ENCODE measurements at regions not wholly inside any gene's neighbourhood (a gene's known extent, or its start where the extent isn't known, plus 50 kb on each side); places are given as distances from the start of the nearest gene placed in this dataset.

DNA sequence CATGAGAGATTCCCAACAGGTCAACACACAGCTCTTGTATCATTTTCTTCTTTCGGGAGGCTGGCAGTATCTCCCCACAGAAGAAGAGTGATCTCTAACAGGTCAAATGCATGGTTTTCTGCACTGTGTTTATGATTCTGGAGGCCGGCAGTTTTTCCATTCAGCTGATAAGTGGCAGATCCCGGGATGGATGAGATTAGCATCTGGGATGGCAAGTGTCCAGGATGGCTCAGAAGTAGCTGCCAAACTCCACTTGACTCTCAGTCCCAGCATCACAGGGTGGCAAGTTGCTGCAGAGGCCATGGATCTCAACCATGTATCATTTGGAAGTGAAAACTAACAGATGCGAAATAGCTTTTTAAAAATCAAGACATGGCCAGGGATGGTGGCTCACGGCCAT lies 97.8 kb upstream of the SLC44A1 start:
- DNase-seq (ENCODE audit: low read depth, low spot score) = no peak

DNA sequence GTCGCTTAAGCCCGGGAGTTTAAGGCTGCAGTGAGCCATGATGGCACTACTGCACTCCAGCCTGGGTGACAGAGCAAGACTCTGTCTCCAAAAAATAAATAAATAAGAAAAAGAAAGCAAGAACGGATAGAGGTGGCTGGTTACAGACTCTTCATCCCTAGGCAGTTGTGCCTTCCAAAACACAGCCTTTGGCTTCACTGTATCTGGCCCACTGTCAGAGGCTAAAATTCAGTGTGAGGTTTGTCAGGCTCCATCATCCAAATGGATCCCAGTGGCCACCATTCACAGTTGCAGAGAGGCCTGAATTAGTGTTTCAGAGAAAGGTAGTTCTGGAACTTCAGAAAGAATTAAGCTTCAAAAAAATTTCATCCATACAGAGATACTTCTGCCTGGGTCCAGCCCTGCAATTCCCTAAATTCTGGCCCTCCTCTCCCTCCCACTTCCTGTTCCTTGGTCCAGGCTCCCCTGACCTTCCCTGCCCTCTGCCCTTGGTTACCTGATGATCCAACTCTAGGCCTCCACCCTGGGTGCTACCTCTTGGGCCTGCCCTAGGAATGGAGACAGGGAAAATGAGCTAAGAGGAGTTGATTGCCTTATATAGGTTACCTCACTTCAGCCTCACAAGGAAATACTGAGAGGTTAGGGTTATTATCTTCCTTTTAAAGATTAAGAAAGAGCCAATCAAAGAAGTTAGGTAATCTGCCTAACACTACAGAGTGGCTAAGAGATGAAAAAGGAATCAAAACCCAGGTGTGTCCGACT lies 97.2 kb upstream of the SLC44A1 start:
- no peak for DNase-seq (ENCODE audit: low read depth, low spot score)

DNA sequence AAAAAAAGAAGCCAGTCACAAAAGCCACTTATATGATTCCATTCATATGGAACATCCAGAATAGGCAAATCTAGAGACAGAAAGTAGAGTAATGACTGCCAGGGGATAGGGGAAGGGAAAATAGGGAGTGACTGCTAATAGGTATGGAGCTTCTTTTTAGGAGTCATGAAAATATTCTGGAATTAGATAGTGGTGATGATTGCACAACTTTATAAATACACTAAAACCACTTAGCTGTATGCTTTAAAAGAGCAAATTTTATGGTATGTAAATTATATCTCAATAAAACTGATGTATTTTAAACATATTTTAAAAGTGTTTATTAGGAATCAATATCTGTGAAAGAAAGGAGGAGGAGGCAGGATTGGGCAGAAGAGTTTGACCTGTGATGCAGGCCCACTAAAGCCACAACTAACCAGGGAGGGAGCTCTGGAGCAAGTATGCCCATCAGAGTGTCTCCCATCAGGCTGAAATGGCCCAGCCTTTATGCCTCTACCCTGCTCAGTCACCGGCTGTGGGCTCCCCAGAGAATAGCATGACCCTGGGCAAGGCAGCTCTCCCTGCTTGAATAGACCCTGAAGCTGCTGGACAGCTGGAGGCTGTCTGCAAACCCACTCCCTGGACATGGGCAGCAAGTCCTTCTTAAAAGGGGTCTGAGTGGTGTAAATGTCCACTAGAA lies 96.0 kb upstream of the SLC44A1 start:
- DNase-seq (ENCODE audit: low read depth, low spot score) = no peak

DNA sequence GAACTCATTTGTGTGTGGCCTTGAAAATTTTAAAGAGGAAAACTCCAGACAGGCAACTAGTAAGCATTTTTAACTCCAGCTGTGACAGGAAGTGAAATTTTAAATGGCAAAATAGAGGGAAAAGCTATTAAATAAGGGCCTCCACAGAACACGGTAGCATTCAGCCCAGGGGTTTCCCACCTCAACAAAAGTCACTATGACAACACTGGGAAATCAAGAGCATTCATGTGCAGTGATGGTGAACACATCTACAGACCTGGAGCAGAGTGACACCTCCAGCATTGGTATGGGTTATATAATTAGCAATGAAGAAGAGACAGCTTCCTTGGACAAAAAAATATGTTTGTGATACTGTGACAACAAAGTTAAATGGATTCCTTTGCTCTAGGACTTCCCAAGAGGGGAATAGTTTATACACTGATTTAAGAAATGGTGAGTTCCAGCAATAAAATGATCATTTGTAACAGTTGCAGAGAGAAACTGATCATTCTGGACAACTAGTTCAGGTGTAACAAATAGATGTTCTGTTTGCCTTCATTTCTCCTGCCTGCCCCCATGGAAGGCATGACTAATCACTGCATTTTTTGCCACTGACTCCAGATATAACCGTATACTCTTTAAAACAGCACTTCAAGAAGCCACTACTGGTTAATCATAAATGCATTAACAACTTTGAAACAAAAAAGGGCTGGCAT lies 93.3 kb upstream of the SLC44A1 start:
- no peak for DNase-seq (ENCODE audit: low read depth, low spot score)

DNA sequence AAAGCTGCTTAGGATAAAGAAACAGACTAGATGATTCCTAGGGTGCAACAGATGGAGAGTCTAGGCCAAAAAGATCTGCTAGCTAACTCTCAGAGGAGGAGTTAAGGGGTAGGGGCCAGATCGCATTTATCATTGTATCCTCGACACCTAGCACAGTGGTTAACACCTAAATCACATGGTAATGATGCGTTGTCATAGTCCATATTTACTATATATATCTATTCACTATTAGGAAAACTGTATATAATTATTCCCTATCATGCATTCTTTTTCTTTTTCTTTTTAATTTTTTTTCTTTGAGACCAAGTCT lies 92.8 kb upstream of the SLC44A1 start:
- no peak for DNase-seq (ENCODE audit: low read depth, low spot score)

DNA sequence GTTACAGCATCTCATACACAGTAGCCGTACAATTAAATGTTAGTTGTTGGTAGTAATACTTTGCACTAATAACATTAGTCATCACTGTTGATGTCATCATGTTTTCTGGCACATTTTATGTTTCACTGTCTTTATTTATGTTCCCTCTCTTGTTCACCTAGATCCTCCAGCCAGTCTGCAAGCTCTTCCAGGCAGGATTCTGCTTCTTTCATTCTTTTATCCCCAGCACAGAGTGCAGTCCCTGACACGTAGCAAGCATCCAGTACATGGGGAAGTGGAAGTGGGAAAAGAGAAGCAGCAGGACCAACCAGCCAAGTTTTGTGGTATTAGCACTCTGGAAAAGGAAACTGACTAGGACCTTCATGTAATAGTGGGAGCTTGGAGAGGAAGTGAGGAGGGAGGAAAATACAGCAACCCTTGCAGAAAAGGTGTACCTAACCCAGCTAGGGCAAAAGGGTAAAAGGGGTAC lies 89.7 kb upstream of the SLC44A1 start:
- no peak for DNase-seq (ENCODE audit: low read depth, low spot score)

DNA sequence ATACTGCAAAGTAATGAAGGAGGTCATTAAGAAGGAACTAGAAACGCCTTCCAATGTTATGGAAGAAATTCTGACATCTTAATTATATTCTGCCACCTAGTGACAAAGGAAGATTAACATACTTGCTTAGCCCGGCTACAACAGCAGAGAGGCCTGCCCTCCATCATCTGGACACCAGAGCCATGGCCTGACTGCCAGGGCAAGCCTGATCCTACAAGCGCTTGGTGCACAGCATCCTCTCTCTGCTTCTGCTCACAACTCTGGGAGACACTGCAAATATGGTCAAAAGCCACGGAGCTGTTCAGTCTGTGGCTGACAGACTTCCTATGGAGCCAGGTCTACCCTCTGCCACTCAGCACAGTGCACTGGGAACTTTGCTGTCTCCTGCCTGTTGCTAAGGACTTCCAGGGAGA lies 87.3 kb upstream of the SLC44A1 start:
- no peak for DNase-seq (ENCODE audit: low read depth, low spot score)

DNA sequence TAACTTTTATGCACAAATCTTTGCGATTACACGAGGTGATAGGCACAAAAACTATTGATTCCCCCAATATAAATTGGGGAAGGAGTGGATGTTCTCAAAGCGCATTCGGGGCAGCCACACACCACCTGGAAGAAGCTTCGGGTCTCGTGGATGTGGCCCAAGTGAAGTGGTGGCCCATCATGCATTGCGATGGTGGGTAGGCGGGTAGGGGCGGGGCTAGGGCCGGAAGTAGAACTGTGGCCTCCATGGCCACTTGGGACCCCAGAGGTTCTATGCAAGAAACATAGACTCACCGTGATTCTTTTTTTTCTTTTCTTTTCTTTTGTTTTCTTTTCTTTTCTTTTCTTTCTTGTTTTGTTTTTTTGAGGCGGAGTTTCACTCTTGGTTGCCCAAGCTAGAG lies 86.4 kb upstream of the SLC44A1 start:
- DNase-seq (ENCODE audit: low read depth, low spot score) = no peak

DNA sequence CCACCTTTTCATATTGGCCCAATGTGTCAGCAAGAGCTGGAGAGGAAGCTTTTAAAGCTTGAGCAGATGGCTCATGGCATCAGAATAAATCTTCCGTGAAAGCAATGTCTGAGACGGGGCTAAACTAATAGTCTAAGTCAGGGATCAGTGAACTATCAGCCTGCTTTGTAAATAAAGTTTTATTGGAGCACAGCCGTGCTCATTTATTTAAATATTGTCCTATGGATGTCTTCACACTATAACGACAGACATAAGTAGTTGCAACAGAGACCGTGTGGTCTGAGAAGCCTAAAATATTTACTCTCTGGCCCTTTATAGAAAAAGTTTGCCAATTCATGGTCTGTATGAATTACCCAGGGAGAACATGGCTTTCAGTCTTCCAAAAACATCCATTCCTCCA lies 85.6 kb upstream of the SLC44A1 start:
- DNase-seq (ENCODE audit: low read depth, low spot score) = no peak

DNA sequence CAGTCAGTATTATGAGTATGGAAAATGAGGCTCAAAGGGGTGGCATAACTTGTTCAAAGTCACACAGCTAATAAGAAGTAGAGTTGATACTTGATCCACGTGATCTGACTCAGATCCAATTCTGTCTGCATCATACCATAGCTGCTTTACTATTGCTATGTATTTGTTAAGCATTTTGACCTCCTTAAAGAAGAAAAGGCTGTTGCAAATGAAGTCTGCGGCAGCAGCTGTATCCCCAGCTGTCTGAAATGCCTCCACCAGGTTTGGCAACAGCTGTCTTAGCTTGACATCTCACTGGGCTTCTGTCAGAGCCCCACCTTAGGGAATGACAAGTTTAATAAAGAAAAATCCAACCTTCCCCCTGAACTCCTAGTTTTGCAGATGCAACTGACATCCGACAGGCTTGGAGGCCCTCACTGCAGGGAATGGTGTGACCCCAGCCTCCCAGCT lies 75.6 kb upstream of the SLC44A1 start:
- DNase-seq (ENCODE audit: low read depth, low spot score) = no peak

DNA sequence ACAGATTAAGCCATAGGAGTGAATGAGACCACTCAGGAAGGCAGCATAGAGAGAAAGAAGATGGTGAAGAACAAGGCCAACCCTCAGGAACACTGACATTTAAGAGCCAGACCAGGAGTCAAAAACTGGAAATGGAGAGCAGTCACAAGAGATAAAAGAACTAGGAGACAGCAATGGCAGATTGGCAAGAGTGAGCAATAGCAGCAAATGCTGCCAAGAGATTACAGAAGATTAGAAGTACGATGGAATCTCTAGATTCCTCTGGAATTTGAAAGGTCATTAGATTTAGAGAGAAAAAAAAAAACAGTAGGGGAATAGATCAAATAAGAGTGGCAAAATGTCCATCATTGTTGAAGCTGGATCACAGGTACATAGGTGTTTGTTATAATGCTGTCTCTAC lies 73.4 kb upstream of the SLC44A1 start:
- no peak for DNase-seq (ENCODE audit: low read depth, low spot score)

DNA sequence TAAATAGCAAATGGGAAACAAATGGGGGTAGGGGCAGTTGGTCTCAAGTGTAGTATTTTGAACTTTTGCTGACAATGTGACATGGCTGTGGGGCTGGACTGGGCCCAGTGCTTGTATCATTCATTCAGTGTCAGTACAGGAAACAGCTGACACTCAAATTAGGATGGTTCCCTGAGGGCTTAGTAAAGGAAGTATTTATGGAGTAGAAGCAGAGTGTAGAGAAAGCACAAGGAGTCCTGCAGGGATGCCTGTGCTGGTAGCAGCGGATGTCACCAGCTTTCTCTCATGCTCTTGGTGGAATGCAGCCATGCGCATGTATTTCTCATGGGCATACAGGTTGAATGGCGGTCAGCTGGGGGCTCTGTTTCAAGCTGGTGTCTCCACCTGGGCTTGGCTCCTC lies 72.9 kb upstream of the SLC44A1 start:
- no peak for DNase-seq (ENCODE audit: low read depth, low spot score)

DNA sequence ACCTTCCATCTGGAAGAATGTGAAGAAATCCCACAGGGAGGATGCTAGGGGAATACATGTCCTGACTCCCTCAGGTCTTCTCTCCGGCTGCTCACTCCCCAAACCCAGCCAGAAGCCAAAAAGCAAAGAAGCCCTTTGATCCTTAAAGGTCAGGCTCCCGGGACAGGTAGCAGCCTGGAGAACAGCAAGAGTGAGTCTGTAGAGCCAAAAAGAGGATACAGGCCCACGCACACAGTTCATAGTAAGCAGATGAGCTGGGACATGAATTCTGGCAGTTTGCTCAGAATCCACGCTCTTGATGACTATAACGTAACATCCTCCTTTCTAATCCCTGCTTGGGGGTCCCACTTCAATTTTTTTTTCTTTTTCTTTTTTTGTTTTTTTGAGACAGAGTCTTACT lies 72.0 kb upstream of the SLC44A1 start:
- no peak for DNase-seq (ENCODE audit: low read depth, low spot score)

DNA sequence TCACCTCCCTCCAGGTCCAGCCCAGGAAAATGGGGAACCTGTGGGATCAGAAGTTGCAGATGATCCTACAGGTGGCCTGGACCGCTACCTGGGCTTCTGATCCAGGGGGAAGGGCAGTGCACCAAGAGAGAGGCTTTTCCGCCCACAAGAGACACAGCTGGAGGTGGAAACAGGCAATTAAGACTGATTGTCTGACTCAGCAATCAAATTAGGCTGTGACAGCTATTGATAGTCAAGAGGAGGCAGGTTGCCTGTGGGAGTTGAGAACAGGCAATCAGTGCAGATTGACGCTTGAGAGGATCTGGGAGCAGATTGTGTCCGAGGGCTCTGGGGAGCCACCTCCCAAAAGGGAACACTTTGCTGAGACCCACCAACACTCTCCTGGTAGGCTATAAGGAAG lies 71.1 kb upstream of the SLC44A1 start:
- DNase-seq (ENCODE audit: low read depth, low spot score) = no peak

DNA sequence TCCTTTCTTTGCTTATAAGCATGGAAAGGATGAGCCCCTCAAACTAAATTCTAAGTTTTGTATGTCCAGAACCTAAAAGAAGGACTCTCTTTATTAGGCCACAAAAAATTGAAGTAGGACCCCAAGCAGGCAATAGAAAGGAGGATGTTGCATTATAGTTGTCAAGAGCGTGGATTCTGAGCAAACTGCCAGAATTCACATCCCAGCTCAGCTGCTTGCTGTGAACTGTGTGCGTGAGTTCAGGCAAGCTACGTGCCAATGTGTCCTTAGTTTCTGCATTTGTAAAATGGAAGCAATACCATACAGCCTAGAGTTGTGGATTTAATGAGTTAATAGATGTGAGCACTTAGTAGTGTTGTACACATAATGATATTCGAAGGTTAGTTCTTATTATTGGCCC lies 70.6 kb upstream of the SLC44A1 start:
- DNase-seq (ENCODE audit: low read depth, low spot score) = no peak

DNA sequence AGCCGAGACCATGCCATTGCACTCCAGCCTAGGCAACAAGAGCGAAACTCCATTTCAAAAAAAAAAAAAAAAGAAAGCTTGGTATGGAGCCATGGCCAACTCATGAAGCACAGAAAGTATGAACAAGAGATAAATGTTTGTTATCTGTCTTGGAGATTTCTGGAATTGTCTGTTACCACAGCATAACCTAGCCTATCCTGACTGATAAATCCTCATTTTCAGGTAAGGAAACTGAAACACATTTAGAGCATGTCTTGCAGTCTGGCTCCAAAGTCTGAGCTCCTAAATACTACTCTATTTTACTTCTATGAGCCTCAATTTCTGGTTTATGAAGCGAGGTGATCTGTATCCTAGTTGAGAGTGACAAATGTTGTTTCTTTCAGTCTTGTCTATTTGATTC lies 68.3 kb upstream of the SLC44A1 start:
- no peak for DNase-seq (ENCODE audit: low read depth, low spot score)

DNA sequence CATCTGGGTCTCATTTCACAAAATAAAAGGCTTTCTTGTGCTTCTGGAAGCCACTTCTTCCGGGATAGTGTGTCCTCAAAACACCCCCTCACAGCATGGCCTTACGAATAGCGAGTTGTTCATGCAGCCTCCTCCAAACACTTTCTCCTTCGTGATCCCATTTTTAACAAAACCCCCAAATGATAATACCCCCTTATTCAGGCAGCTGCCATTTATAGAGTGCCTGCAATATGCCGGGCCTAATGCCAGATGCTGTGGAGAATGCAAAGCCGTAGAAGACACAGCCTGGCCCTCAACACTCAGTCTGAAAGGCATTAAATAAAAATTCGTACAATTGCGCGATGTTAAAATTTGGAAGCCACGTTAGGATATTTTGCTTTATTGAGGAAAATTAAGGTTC lies 66.4 kb upstream of the SLC44A1 start:
- DNase-seq (ENCODE audit: low read depth, low spot score) = no peak

DNA sequence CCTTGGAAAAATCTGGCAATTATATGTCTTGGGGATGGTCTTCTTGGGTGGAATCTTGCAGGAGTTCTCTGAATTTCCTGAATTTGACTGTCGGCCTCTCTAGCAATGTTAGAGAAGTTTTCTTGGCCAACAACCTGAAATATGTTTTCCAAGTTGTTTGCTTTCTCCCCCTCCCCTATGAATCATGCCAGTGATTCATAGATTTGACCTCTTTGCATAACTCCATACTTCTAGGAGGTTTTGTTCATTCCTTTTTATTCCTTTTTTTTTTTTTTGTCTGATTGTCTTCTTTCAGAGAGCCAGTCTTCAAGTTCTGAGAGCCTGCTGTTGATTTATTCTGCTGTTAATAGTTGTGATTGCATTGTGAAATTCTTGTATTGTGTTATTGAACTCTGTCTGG lies 56.7 kb upstream of the SLC44A1 start:
- no peak for DNase-seq (ENCODE audit: low read depth, low spot score)

DNA sequence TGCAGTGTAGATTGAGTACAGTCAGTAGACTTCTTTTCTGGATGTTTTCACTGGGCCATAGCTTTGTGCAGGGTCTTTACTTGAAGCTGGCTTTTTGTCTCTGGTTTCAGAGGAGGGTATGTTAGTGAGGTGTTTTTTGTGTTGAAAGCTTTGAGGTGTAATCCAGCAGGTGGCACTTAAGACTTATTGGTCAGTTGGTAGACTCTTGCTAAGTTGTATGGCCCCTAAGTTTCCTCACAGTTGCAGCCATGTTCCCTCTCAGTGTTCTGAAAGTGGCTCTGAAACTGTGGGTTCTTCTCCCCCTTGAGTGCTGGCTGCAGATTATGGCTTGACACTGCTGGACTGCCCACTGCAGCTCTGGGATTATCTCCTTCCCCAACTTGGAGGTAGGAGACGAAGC lies 55.7 kb upstream of the SLC44A1 start:
- DNase-seq (ENCODE audit: low read depth, low spot score) = no peak

DNA sequence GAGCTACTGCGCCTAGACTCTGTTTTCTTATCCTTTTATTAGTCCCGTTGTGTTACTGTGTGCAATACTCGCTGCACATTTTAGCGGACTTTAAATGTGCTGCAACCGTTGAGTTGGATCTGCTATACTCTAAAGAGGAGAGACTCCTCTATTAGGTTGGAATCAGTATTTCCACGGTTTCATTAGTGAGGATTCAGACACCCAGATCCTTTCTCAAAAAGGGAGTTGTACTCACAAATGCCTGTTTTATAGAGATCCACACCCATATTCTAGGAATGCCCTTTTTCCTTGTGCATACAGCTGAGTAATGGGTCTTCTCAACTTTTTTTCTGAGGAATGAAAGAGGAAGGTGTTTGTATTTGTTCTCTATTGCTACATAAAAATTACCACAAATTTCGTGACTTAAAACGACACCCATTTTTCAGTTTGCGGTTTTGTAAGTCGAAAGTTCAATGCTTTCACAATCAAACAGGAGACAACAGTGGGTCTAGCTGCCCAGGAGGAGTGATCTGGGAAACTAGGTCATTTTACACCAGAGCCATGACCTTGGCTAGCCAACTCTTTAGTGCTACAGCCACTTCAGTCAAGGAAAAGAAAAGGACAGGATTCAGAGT lies 52.8 kb upstream of the SLC44A1 start:
- no peak for DNase-seq (ENCODE audit: low read depth, low spot score)

DNA sequence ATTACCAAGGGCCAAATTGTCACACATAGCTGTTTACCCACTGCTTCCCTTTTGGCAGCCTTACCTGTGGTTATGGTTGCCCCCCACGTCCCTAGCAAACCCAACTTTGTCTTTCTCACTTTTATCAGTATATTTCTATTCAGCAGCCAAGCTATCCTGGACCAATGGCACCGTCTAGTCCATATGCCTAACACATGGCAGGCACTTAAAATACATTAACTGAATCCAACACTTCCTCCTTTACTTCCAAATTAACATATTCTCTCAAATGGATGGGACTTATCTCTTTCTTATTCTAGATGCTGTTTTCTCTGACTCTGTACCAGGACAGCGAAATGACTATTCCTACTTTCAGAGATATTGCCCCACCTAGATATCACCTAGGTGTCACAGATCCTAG lies 50.9 kb upstream of the SLC44A1 start:
- DNase-seq (ENCODE audit: low read depth, low spot score) = no peak

DNA sequence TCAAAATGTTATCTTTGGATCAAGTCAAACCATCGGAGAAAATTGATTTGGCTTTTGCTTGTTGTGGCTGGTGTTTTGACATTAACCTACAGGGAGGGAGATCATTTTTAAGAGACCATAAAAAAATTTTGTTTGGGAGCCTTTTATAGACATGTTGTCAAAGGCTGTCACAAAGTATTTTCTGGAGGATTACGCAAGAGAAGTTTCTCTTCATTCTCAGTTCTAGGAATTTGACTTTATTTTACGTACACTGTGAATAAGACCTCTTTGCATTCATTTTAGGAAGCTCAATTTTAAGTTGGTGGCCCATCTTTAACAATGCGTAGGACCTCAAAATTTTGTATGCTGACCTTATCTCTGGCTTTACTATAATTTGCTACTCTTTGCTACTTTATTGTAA lies 50.2 kb upstream of the SLC44A1 start:
- DNase-seq (ENCODE audit: low read depth, low spot score) = no peak
